H1 (cell line): ENCODE measurements at regions not wholly inside any gene's neighbourhood (a gene's known extent, or its start where the extent isn't known, plus 50 kb on each side); places are given as distances from the start of the nearest gene placed in this dataset.

ENCODE experiments used
- CTCF ChIP-seq, 3 experiments: IDR thresholded peaks; 1 replicate in 2 of 3; 2 replicates in 1 of 3; pipeline versions ENCODE4 v1.5.1 to v1.6.1; 2011; ENCODE audit warnings: low read length in 3 of 3, mild to moderate bottlenecking in 3 of 3, inconsistent platforms in 2 of 3, low read depth in 1 of 3, moderate library complexity in 1 of 3; ENCODE audit not compliant: insufficient read depth in 1 of 3; ENCODE audit errors: control extremely low read depth in 1 of 3
- EGR1 ChIP-seq: IDR thresholded peaks from 2 replicates; pipeline ENCODE4 v1.6.1; 2011; ENCODE audit warnings: low read depth, low read length, borderline replicate concordance
- GTF2F1 ChIP-seq: IDR thresholded peaks from 2 replicates; pipeline ENCODE4 v1.6.1; 2012; ENCODE audit warnings: low read depth, low read length, improper control_type of control experiment, borderline replicate concordance
- MAX ChIP-seq: IDR thresholded peaks from 2 replicates; pipeline ENCODE4 v1.6.1; 2012; ENCODE audit warnings: inconsistent platforms
- POLR2AphosphoS5 ChIP-seq: IDR thresholded peaks from 2 replicates; pipeline ENCODE4 v1.6.1; 2011; ENCODE audit warnings: low read depth, low read length
- RXRA ChIP-seq: IDR thresholded peaks from 2 replicates; pipeline ENCODE4 v1.6.1; 2011; ENCODE audit warnings: low read depth, mild to moderate bottlenecking, low read length, moderate library complexity; ENCODE audit not compliant: insufficient read depth
- TAF1 ChIP-seq: IDR thresholded peaks from 2 replicates; pipeline ENCODE4 v1.6.1; 2011; ENCODE audit warnings: mild to moderate bottlenecking, low read depth, low read length

- TF ChIP-seq CTCF (IDR thresholded peaks at IDR 0.05; ENCODE audit: control extremely low read depth in 1 of 3, insufficient read depth in 1 of 3, low read depth in 1 of 3, low read length in 3 of 3) (no peak), TAF1 (no peak), EGR1 (no peak), GTF2F1 (no peak), MAX (no peak), RXRA (no peak), POLR2AphosphoS5 (no peak)
Measured at GRCh38 chr6:155538708-155539390, 83.2 kb upstream of the NOX3 start.
